Lung (tissue), 11 donors: ENCODE measurements at regions not wholly inside any gene's neighbourhood (a gene's known extent, or its start where the extent isn't known, plus 50 kb on each side); places are given as distances from the start of the nearest gene placed in this dataset.
A peak's percentile ranks its signal among the peaks of the same experiment; 100 is the strongest.

Experiments used
- ATAC-seq: fragments of 200-7000 bp; cut with Tn5 transposase; one replicate; pipeline ENCODE4 v1.9.1; 2020; ENCODE audit warnings: moderate number of reproducible peaks; ENCODE audit not compliant: insufficient read depth, low FRiP score
- DNase-seq, 3 donors: peaks; one replicate each; pipeline ENCODE4 v3.0.0-alpha.2; 2013 to 2017
- H3K27ac ChIP-seq, 2 donors: one replicate each; pipeline ENCODE4 v1.5.1; 2013; ENCODE audit warnings: mild to moderate bottlenecking in 2 of 2, moderate library complexity in 2 of 2, control low read depth in 1 of 2, inconsistent platforms in 1 of 2, low read depth in 1 of 2, low read length in 1 of 2
- H3K27me3 ChIP-seq, 3 donors: one replicate each; pipeline ENCODE4 v1.5.1; 2013; ENCODE audit warnings: low read length in 2 of 3; ENCODE audit not compliant: control insufficient read depth in 3 of 3, insufficient read depth in 3 of 3
- H3K36me3 ChIP-seq, 4 donors: one replicate each; pipeline ENCODE4 v1.5.1; 2013; ENCODE audit warnings: low read length in 4 of 4, mild to moderate bottlenecking in 1 of 4, moderate library complexity in 1 of 4; ENCODE audit not compliant: control insufficient read depth in 4 of 4, insufficient read depth in 4 of 4
- H3K4me1 ChIP-seq, 5 donors: one replicate each; pipeline ENCODE4 v1.5.1; 2013; ENCODE audit warnings: low read length in 5 of 5, mild to moderate bottlenecking in 2 of 5, moderate library complexity in 1 of 5; ENCODE audit not compliant: control insufficient read depth in 5 of 5, insufficient read depth in 5 of 5
- H3K4me3 ChIP-seq: one replicate; pipeline ENCODE4 v1.5.1; 2013; ENCODE audit warnings: mild to moderate bottlenecking, control low read depth, moderate library complexity
- H3K9ac ChIP-seq, 2 donors: one replicate each; pipeline ENCODE4 v1.5.1; 2013; ENCODE audit warnings: low read length in 2 of 2, control low read depth in 1 of 2; ENCODE audit not compliant: insufficient read depth in 1 of 2
- H3K9me3 ChIP-seq, 4 donors: one replicate each; pipeline ENCODE4 v1.5.1; 2013; ENCODE audit warnings: low read length in 3 of 4, mild to moderate bottlenecking in 1 of 4, moderate library complexity in 1 of 4; ENCODE audit not compliant: control insufficient read depth in 4 of 4, insufficient read depth in 3 of 4
- WGBS, 2 donors: extraction: QIAGEN DNeasy Blood & Tissue Kit; methylation state at CpG; one replicate each; pipeline ENCODE4 v1.1.7; 2013; 5-methylcytosine and 5-hydroxymethylcytosine counted together
- TF ChIP-seq, protein P1 (sequence below): IDR thresholded peaks from 2 replicates; pipeline ENCODE4 v1.5.1; 2012; ENCODE audit warnings: mild to moderate bottlenecking; ENCODE audit errors: control extremely low read depth, extremely low read depth
- donor health status: control.
- donor health status: control.
- donor health status: Bipolar disorder and iron deficiency.
- donor health status: healthy.
- donor health status: DM: yes; HTN: yes; CAD: no.

DNA sequence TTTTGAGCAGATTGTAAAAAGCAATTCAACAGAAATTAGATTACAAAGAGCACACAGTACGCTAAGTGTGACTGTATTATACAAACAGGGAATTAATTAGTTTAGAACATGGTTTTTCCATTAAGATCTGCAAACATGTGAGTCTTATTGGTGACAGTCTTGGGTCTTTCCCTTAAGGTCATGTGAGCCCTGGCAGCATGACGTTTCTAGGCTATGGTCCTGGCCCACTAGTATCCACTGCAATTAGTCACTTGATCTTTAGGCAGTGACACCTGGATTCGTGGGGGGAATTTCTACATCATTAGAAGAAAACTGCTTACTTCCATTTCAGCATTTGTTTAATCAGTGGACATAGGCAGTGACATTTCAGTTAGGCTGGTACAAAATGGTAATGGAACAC, 360.2 kb upstream of the NR2F2 start:
- no peak for ATAC-seq
- 81 to 86% methylated on average over 3 of the region's 3 CpGs for WGBS, 2 donors
- Histone ChIP-seq H3K4me3 (no peak overlapping the region), H3K4me1 (peaks cover 0 to 12% (median 3%) of the 10 kb centered on the region in 5 donors), H3K9me3 (peaks cover 0 to 4% (median 0%) of the 10 kb centered on the region in 4 donors), H3K27ac (no peak overlapping the region), H3K36me3 (no peaks in the 10 kb centered on the region), H3K27me3 (no peaks in the 10 kb centered on the region), H3K9ac (no peak overlapping the region)
- no peak for DNase-seq
- TF ChIP-seq, protein P1, sequence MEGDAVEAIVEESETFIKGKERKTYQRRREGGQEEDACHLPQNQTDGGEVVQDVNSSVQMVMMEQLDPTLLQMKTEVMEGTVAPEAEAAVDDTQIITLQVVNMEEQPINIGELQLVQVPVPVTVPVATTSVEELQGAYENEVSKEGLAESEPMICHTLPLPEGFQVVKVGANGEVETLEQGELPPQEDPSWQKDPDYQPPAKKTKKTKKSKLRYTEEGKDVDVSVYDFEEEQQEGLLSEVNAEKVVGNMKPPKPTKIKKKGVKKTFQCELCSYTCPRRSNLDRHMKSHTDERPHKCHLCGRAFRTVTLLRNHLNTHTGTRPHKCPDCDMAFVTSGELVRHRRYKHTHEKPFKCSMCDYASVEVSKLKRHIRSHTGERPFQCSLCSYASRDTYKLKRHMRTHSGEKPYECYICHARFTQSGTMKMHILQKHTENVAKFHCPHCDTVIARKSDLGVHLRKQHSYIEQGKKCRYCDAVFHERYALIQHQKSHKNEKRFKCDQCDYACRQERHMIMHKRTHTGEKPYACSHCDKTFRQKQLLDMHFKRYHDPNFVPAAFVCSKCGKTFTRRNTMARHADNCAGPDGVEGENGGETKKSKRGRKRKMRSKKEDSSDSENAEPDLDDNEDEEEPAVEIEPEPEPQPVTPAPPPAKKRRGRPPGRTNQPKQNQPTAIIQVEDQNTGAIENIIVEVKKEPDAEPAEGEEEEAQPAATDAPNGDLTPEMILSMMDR, result no peak

- H3K4me3 ChIP-seq, result no peak overlapping the region
- H3K9ac ChIP-seq, result no peak overlapping the region
- peak; percentile 47 to 85 (median 71) for DNase-seq
- peaks cover 0 to 4% (median 0%) of the 10 kb centered on the region in 4 donors for H3K9me3 ChIP-seq
- H3K4me1 ChIP-seq, result peaks cover 0 to 12% (median 3%) of the 10 kb centered on the region in 5 donors
- H3K27me3 ChIP-seq, result no peaks in the 10 kb centered on the region
- ATAC-seq, result no peak
- TF ChIP-seq, protein P1, result no peak
- H3K36me3 ChIP-seq, result no peaks in the 10 kb centered on the region
- 41 to 50% methylated on average over 6 of the region's 6 CpGs for WGBS, 2 donors
- no peak overlapping the region for H3K27ac ChIP-seq
Observed at GRCh38 chr15:95972041-95972553, 358.4 kb upstream of the NR2F2 start.

- ATAC-seq, result no peak
- H3K27ac ChIP-seq, result no peak overlapping the region
- no peak for DNase-seq
- no peak overlapping the region for H3K9ac ChIP-seq
- no peak overlapping the region for H3K4me3 ChIP-seq
- TF ChIP-seq, protein P1, result no peak
- H3K27me3 ChIP-seq, result no peaks in the 10 kb centered on the region
- WGBS, 2 donors, result 92 to 95% methylated on average over 4 of the region's 4 CpGs
- peaks cover 0 to 12% (median 3%) of the 10 kb centered on the region in 5 donors for H3K4me1 ChIP-seq
- H3K36me3 ChIP-seq, result no peaks in the 10 kb centered on the region
- peaks cover 0 to 4% (median 0%) of the 10 kb centered on the region in 4 donors for H3K9me3 ChIP-seq
Observed at GRCh38 chr15:95972812-95973211, 357.7 kb upstream of the NR2F2 start.
